ENCODE measurements at regions not wholly inside any gene's neighbourhood (a gene's known extent, or its start where the extent isn't known, plus 50 kb on each side); places are given as distances from the start of the nearest gene placed in this dataset.

- TF ChIP-seq CTCF (IDR thresholded peaks at IDR 0.05 in 4 of 5, conservative IDR thresholded peaks at IDR 0.05 in 1 of 5): no peak
- no peak for TF ChIP-seq POLR2A (IDR thresholded peaks at IDR 0.05)
Measured at GRCh38 chr17:69909389-69909788, 165.6 kb upstream of the KCNJ16 start.
